ENCODE measurements at regions not wholly inside any gene's neighbourhood (a gene's known extent, or its start where the extent isn't known, plus 50 kb on each side); places are given as distances from the start of the nearest gene placed in this dataset.
"Not testable (repeated sequence)": the region's sequence is repeated elsewhere in the genome, so short reads cannot be mapped to it uniquely, and the experiment has no call there.

GRCh38 chr1:157348538-157349480 lies 203.5 kb downstream of the FCRL5 start:
- Histone ChIP-seq H3K9ac (ENCODE audit: low read depth, low read length) (no peak overlapping the region), H3K9me3 (ENCODE audit: insufficient read depth, low read depth, low read length) (no peaks in the 10 kb centered on the region), H3K27ac (ENCODE audit: low read length) (no peak overlapping the region), H3K4me1 (ENCODE audit: insufficient read depth, low read length) (no peaks in the 10 kb centered on the region), H3K4me3 (ENCODE audit: low read length) (no peak overlapping the region), H3K36me3 (ENCODE audit: insufficient read depth, low read depth, low read length) (no peaks in the 10 kb centered on the region), H3K27me3 (ENCODE audit: insufficient read depth, low read length) (no peaks in the 10 kb centered on the region)

- H3K27ac ChIP-seq (ENCODE audit: low read length) = no peak overlapping the region
- H3K4me1 ChIP-seq (ENCODE audit: insufficient read depth, low read length) = no peaks in the 10 kb centered on the region
- H3K4me3 ChIP-seq (ENCODE audit: low read length) = no peak overlapping the region
- no peaks in the 10 kb centered on the region for H3K9me3 ChIP-seq (ENCODE audit: insufficient read depth, low read depth, low read length)
- no peaks in the 10 kb centered on the region for H3K36me3 ChIP-seq (ENCODE audit: insufficient read depth, low read depth, low read length)
- no peak overlapping the region for H3K9ac ChIP-seq (ENCODE audit: low read depth, low read length)
- H3K27me3 ChIP-seq (ENCODE audit: insufficient read depth, low read length) = no peaks in the 10 kb centered on the region
Observed at GRCh38 chr1:157347506-157347905, 204.8 kb downstream of the FCRL5 start.

- not testable (repeated sequence) for H3K27ac ChIP-seq (ENCODE audit: low read length); H3K4me1 ChIP-seq (ENCODE audit: insufficient read depth, low read length); H3K9ac ChIP-seq (ENCODE audit: low read depth, low read length); H3K36me3 ChIP-seq (ENCODE audit: insufficient read depth, low read depth, low read length); H3K4me3 ChIP-seq (ENCODE audit: low read length); H3K27me3 ChIP-seq (ENCODE audit: insufficient read depth, low read length); H3K9me3 ChIP-seq (ENCODE audit: insufficient read depth, low read depth, low read length)
Observed at GRCh38 chr1:157337785-157338184, 199.6 kb upstream of the ETV3 start.

GRCh38 chr1:157335056-157335455 lies 196.9 kb upstream of the ETV3 start:
- no peaks in the 10 kb centered on the region for H3K4me1 ChIP-seq (ENCODE audit: insufficient read depth, low read length)
- no peak overlapping the region for H3K27ac ChIP-seq (ENCODE audit: low read length)
- no peak overlapping the region for H3K9ac ChIP-seq (ENCODE audit: low read depth, low read length)
- no peaks in the 10 kb centered on the region for H3K36me3 ChIP-seq (ENCODE audit: insufficient read depth, low read depth, low read length)
- peaks cover 5% of the 10 kb centered on the region; the same call in 1 of the 2 replicates for H3K9me3 ChIP-seq (ENCODE audit: insufficient read depth, low read depth, low read length)
- no peak overlapping the region for H3K4me3 ChIP-seq (ENCODE audit: low read length)
- no peaks in the 10 kb centered on the region for H3K27me3 ChIP-seq (ENCODE audit: insufficient read depth, low read length)

- Histone ChIP-seq H3K4me3 (ENCODE audit: low read length) (no peak overlapping the region), H3K27ac (ENCODE audit: low read length) (no peak overlapping the region), H3K9me3 (ENCODE audit: insufficient read depth, low read depth, low read length) (peaks cover 10% of the 10 kb centered on the region), H3K9ac (ENCODE audit: low read depth, low read length) (no peak overlapping the region), H3K36me3 (ENCODE audit: insufficient read depth, low read depth, low read length) (no peaks in the 10 kb centered on the region), H3K27me3 (ENCODE audit: insufficient read depth, low read length) (no peaks in the 10 kb centered on the region), H3K4me1 (ENCODE audit: insufficient read depth, low read length) (no peaks in the 10 kb centered on the region)
Observed at GRCh38 chr1:157334041-157334440, 195.8 kb upstream of the ETV3 start.

GRCh38 chr1:157330177-157330576 lies 192.0 kb upstream of the ETV3 start:
- not testable (repeated sequence) for H3K4me3 ChIP-seq (ENCODE audit: low read length); H3K9ac ChIP-seq (ENCODE audit: low read depth, low read length); H3K27me3 ChIP-seq (ENCODE audit: insufficient read depth, low read length); H3K36me3 ChIP-seq (ENCODE audit: insufficient read depth, low read depth, low read length); H3K27ac ChIP-seq (ENCODE audit: low read length)
- Histone ChIP-seq H3K9me3 (ENCODE audit: insufficient read depth, low read depth, low read length) (peaks cover 10% of the 10 kb centered on the region), H3K4me1 (ENCODE audit: insufficient read depth, low read length) (peaks cover 22% of the 10 kb centered on the region)

GRCh38 chr1:157328120-157328519 lies 189.9 kb upstream of the ETV3 start:
- Histone ChIP-seq H3K9me3 (ENCODE audit: insufficient read depth, low read depth, low read length) (peaks cover 10% of the 10 kb centered on the region), H3K4me1 (ENCODE audit: insufficient read depth, low read length) (peaks cover 26% of the 10 kb centered on the region)
- H3K27me3 ChIP-seq (ENCODE audit: insufficient read depth, low read length); H3K27ac ChIP-seq (ENCODE audit: low read length); H3K4me3 ChIP-seq (ENCODE audit: low read length); H3K36me3 ChIP-seq (ENCODE audit: insufficient read depth, low read depth, low read length); H3K9ac ChIP-seq (ENCODE audit: low read depth, low read length): not testable (repeated sequence)

- Histone ChIP-seq H3K9me3 (ENCODE audit: insufficient read depth, low read depth, low read length) (peaks cover 10% of the 10 kb centered on the region), H3K9ac (ENCODE audit: low read depth, low read length) (no peak overlapping the region), H3K27ac (ENCODE audit: low read length) (no peak overlapping the region), H3K4me1 (ENCODE audit: insufficient read depth, low read length) (peaks cover 26% of the 10 kb centered on the region), H3K4me3 (ENCODE audit: low read length) (no peak overlapping the region), H3K27me3 (ENCODE audit: insufficient read depth, low read length) (no peaks in the 10 kb centered on the region), H3K36me3 (ENCODE audit: insufficient read depth, low read depth, low read length) (no peaks in the 10 kb centered on the region)
Observed at GRCh38 chr1:157326173-157326859, 188.1 kb upstream of the ETV3 start.

GRCh38 chr1:157325220-157325619 lies 187.0 kb upstream of the ETV3 start:
- Histone ChIP-seq H3K27ac (ENCODE audit: low read length) (no peak overlapping the region), H3K4me1 (ENCODE audit: insufficient read depth, low read length) (peaks cover 26% of the 10 kb centered on the region), H3K36me3 (ENCODE audit: insufficient read depth, low read depth, low read length) (no peaks in the 10 kb centered on the region), H3K9me3 (ENCODE audit: insufficient read depth, low read depth, low read length) (peaks cover 5% of the 10 kb centered on the region), H3K27me3 (ENCODE audit: insufficient read depth, low read length) (no peaks in the 10 kb centered on the region), H3K9ac (ENCODE audit: low read depth, low read length) (no peak overlapping the region), H3K4me3 (ENCODE audit: low read length) (no peak overlapping the region)

- not testable (repeated sequence) for H3K9ac ChIP-seq (ENCODE audit: low read depth, low read length); H3K4me3 ChIP-seq (ENCODE audit: low read length); H3K9me3 ChIP-seq (ENCODE audit: insufficient read depth, low read depth, low read length); H3K27ac ChIP-seq (ENCODE audit: low read length); H3K27me3 ChIP-seq (ENCODE audit: insufficient read depth, low read length); H3K36me3 ChIP-seq (ENCODE audit: insufficient read depth, low read depth, low read length)
- peaks cover 22% of the 10 kb centered on the region for H3K4me1 ChIP-seq (ENCODE audit: insufficient read depth, low read length)
Observed at GRCh38 chr1:157321972-157322371, 183.8 kb upstream of the ETV3 start.

GRCh38 chr1:157319567-157319966 lies 181.4 kb upstream of the ETV3 start:
- Histone ChIP-seq H3K36me3 (ENCODE audit: insufficient read depth, low read depth, low read length) (no peaks in the 10 kb centered on the region), H3K27me3 (ENCODE audit: insufficient read depth, low read length) (no peaks in the 10 kb centered on the region), H3K9me3 (ENCODE audit: insufficient read depth, low read depth, low read length) (0 out of 2 replicates have a peak, but pooled peaks cover 6% of the 10 kb centered on the region), H3K4me3 (ENCODE audit: low read length) (no peak overlapping the region), H3K9ac (ENCODE audit: low read depth, low read length) (no peak overlapping the region), H3K4me1 (ENCODE audit: insufficient read depth, low read length) (no peaks in the 10 kb centered on the region), H3K27ac (ENCODE audit: low read length) (no peak overlapping the region)

- not testable (repeated sequence) for H3K9ac ChIP-seq (ENCODE audit: low read depth, low read length); H3K4me1 ChIP-seq (ENCODE audit: insufficient read depth, low read length); H3K27me3 ChIP-seq (ENCODE audit: insufficient read depth, low read length); H3K27ac ChIP-seq (ENCODE audit: low read length); H3K36me3 ChIP-seq (ENCODE audit: insufficient read depth, low read depth, low read length); H3K4me3 ChIP-seq (ENCODE audit: low read length); H3K9me3 ChIP-seq (ENCODE audit: insufficient read depth, low read depth, low read length)
Observed at GRCh38 chr1:157317229-157317628, 179.0 kb upstream of the ETV3 start.
